SU-DHL-6 (cell line): ENCODE measurements at regions not wholly inside any gene's neighbourhood (a gene's known extent, or its start where the extent isn't known, plus 50 kb on each side); places are given as distances from the start of the nearest gene placed in this dataset.

Experiments
- CTCF ChIP-seq: fragments of 200-600 bp; sonication (generic); IDR thresholded peaks from one replicate; pipeline ENCODE4 v1.5.1; 2017; ENCODE audit warnings: antibody characterized with exemption, mild to moderate bottlenecking, low read length, moderate library complexity; ENCODE audit not compliant: insufficient read depth, poor library complexity, severe bottlenecking
- EZH2phosphoT487 ChIP-seq: fragments of 200-600 bp; sonication (generic), shearing (Covaris generic); conservative IDR thresholded peaks from 2 replicates; pipeline ENCODE4 v1.6.1; 2018; ENCODE audit warnings: mild to moderate bottlenecking, antibody characterized with exemption, low read length, moderate library complexity, mixed read lengths

DNA sequence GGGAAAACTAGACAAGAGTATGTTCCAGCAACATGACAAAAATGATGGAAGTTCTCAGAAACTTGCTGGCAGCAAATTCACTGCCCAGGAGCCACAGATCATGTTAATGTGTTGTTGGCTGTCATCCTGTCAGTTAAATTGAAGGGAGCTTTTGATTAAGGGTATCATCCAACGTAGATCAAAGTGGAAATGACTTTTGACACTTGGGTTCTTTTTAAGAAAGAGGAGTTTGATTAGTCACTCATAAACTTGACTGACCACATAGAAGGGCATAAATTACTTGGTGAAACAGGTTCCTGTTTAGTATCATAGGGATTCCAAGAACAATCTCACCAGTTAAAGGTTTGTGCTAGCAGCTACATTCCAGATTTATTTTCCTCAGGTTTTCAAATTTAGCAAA is 288.7 kb downstream of the CSNK1G3 start:
- TF ChIP-seq CTCF (no peak), EZH2phosphoT487 (no peak)
